DMS153 treated with DMSO at 0.1 percent for 48 hours (cell line): ENCODE measurements at regions not wholly inside any gene's neighbourhood (a gene's known extent, or its start where the extent isn't known, plus 50 kb on each side); places are given as distances from the start of the nearest gene placed in this dataset.

Source experiments
- DNase-seq: peaks from one replicate; lab custom pipeline; 2025; ENCODE audit not compliant: unreplicated experiment; lab: John Stamatoyannopoulos, UW

GRCh38 chr4:110878413-110878812 is 255.5 kb upstream of the PITX2 start:
- DNase-seq = no peak

DNA sequence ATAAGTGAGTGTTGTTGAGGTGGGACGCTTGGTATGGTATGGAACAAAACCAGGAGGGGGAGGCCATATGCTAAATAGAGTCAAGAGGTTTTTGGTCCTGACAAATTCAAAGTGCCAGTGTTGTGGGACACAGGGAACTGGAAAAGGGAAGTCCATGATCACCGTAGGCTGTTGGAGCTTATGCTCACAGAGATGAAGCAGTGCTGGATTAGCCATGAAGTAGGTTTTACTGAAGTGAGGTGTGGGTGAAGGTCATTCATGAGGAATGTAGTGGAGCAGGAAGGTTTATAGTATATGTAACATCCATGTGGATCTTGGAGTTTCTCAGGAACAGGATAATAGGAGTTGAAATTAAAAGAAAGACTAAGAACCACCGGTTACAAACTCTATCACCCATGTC is 256.1 kb upstream of the PITX2 start:
- no peak for DNase-seq

GRCh38 chr4:110886270-110886669 is 263.4 kb upstream of the PITX2 start:
- no peak for DNase-seq

DNA sequence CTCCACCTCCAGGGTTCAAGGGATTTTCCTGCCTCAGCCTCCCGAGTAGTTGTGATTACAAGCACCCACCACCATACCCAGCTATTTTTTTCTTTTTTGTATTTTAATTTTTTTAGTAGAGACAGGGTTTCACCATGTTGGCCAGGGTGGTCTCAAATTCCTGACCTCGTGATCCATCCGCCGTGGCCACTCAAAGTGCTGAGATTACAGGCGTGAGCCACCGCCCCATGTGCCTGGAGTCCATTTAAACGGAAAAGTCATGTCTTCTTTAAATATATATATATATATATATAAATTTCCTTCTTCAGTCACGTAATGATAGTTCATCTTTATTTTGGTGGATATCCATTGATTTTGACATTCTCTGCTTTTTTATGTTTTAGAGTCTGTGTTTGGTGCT is 264.0 kb upstream of the PITX2 start:
- DNase-seq = no peak

DNA sequence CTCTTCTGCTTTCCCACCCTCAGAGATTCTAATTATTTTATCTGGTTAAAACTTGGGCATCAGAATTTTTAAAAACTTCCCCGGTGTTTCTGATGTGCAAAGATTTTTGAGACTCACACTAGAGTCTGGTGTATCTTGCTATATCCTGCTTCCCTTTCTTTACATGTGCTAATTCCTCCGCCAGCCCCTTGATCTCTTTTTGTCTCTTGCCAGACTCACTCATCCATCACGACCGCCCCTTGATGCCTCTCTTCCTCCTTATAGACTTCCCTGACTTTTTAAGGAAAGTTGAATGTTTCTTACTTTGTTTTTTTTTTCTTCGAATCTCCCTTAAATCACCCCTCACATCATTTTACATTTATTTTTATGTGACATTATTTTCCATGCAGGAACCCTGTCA is 274.9 kb upstream of the PITX2 start:
- DNase-seq = no peak

DNA sequence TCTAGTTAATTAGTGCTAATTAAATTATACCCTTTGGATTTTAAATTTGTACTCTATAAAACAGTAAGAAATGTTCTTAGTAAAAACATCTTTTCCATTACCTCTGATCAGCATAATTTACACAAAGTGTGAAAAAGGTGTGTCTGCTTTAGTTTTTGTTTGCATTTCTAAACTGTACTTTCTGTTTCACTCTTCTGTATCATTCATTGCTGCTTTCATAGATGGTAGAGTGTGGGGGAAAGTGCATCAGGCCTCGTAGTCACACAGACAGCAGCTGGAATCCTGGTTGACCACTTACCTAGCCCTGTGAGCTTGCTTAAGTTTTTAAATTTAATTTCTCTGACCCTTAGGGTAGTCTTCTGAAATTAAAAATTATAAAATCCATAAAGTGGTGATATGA is 275.4 kb upstream of the PITX2 start:
- DNase-seq = no peak

- no peak for DNase-seq
Measured at GRCh38 chr4:110900213-110900769, 277.4 kb upstream of the PITX2 start.

- no peak for DNase-seq
Measured at GRCh38 chr4:110902500-110902899, 279.6 kb upstream of the PITX2 start.

DNA sequence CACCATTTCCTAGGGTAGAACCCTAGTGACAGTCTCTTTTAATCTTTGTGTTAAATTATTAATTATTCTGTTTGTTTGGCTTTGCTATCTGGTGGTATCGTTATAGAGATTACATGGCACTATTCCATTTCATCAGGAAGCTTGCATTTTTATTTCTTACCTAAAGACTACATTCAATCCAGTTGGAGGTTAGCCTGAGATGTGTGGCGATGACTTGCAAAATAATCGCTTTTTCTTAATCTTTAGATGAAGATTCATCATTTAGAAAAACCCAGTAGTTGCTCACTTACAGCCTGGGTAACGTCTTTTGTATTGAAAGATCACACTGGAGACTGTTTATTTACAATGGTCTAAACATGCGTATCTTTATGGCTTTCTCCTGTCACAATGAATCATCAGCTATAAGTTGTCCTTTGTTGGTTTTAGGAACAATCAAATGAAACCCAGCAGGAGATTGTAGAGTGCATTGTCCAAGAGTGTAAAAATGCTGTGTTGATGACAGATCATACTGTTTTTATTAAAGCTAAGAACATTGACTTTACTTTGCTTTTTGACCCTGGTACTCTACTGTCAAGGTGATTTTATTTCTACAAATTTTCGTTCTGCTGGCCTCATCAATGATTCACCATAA is 281.7 kb upstream of the PITX2 start:
- no peak for DNase-seq

DNA sequence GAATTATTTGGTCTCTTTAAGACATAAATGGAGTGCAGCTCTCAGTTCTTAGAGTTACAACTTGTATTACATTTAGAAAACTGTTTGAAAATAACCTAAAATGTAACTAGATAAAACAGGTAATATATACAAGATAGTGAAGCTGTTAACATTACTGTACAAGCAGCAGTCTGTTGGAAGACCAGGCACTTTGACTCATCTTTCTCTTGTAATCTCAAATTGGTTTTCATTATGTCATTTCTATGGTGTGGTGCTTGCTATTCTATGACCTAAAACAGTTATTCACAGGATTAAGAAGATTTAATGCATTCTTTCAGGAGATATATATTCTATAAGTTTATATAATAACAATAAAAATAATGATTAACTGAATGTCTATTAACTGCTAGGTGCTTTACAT is 282.5 kb upstream of the PITX2 start:
- no peak for DNase-seq

- DNase-seq = no peak
Measured at GRCh38 chr4:110907801-110908313, 285.0 kb upstream of the PITX2 start.

- DNase-seq = no peak
Measured at GRCh38 chr4:110914791-110915190, 291.9 kb upstream of the PITX2 start.

DNA sequence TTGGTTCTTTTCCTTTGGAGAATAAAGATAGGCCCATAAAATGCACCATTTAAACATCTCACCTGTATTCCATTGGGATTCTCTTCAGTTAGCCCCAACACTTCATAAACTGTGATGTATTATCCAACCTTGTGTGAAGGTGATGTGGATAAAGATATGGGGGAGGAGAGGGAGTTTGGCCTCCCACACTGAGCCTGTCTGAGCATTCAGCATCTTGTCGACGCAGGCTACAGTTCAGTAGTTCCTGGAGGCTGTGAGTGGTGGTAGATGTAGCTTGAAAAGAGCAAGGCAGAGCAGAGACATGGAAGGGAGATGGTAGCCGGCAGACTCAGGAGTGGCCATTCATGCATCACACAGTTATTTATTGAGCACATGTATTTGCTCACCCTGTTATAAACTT is 292.4 kb upstream of the PITX2 start:
- no peak for DNase-seq

- DNase-seq = no peak
Measured at GRCh38 chr4:110916505-110916904, 293.6 kb upstream of the PITX2 start.

GRCh38 chr4:110917835-110918234 is 295.0 kb upstream of the PITX2 start:
- no peak for DNase-seq

GRCh38 chr4:110920990-110921389 is 298.1 kb upstream of the PITX2 start:
- no peak for DNase-seq

GRCh38 chr4:110924761-110925160 is 301.9 kb upstream of the PITX2 start:
- DNase-seq = no peak

GRCh38 chr4:110926841-110927400 is 304.0 kb upstream of the PITX2 start:
- no peak for DNase-seq

DNA sequence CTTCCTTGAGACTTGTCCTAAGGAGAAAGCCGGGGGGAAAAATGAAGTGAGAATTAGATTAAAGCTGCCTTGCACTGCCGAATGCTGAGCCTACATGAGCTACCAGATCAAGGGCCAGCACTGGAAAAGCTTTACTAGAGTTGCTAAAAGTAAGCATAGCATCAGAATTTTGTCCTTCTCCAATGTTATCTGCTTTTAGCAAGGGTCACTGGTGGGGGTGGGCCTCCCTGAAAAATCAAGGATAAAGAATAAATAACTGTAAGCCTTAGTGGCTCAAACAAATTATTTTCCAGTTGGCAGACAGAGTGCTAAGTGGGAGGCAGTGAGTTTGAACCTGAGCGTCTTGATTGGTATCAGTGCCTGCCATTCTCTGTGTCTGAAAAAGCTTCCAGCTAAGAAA is 310.5 kb upstream of the PITX2 start:
- DNase-seq = no peak

GRCh38 chr4:110944501-110944900 is 321.6 kb upstream of the PITX2 start:
- DNase-seq = no peak

GRCh38 chr4:110945600-110945999 is 322.7 kb upstream of the PITX2 start:
- DNase-seq = no peak

DNA sequence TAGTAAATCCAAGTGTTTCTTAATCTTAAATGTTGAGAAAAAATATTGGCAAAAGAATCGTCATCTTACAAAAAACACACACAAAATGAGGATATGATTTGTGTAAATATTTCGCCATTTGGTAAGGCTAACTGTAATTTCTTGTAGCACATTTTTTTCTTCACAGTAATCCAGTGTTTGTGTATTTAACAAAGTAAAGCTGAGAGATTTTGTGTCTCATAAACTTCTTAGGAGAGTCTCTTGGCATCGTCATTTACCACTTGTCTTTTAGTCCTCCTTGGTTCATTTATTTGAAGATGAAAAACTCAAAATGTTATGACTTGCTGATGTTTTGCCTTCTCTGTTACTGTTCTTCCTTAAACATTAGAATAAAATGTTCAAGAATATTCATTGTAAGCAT is 326.7 kb upstream of the PITX2 start:
- no peak for DNase-seq

DNA sequence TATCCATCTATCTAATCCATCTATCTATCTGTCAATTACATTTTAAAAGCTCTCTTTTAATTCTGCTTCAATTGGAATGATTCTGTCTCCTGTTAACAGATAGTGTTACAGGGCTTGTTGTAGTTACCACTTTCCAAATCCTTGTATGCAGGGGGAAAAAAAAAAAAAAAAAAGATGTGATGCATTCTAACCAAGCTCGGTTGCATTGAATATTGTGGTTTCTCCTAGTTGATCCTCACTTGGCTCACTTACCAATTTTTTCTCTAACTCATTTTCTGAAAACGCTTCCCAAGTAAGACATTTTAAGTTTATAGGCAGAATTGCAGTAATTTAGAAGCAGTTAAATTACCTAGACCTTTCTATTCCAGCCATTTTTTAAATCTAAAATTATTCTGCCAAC is 327.9 kb upstream of the PITX2 start:
- no peak for DNase-seq
